OCI-LY7 (cell line): ENCODE measurements at regions not wholly inside any gene's neighbourhood (a gene's known extent, or its start where the extent isn't known, plus 50 kb on each side); places are given as distances from the start of the nearest gene placed in this dataset.

ENCODE experiments used
- EZH2phosphoT487 ChIP-seq: fragments of 200-600 bp; sonication (generic); IDR thresholded peaks from 2 replicates; pipeline ENCODE4 v1.6.1; 2018; ENCODE audit warnings: low read depth, borderline replicate concordance, mild to moderate bottlenecking, mixed run types, antibody characterized with exemption, low read length, moderate library complexity, mixed read lengths
- TF ChIP-seq, protein P1 (sequence below): fragments of 200-600 bp; sonication (generic); conservative IDR thresholded peaks from 2 replicates; pipeline ENCODE4 v1.5.1; 2014; ENCODE audit warnings: mild to moderate bottlenecking, antibody characterized with exemption, low read length, moderate library complexity, mixed read lengths

- TF ChIP-seq, protein P1, sequence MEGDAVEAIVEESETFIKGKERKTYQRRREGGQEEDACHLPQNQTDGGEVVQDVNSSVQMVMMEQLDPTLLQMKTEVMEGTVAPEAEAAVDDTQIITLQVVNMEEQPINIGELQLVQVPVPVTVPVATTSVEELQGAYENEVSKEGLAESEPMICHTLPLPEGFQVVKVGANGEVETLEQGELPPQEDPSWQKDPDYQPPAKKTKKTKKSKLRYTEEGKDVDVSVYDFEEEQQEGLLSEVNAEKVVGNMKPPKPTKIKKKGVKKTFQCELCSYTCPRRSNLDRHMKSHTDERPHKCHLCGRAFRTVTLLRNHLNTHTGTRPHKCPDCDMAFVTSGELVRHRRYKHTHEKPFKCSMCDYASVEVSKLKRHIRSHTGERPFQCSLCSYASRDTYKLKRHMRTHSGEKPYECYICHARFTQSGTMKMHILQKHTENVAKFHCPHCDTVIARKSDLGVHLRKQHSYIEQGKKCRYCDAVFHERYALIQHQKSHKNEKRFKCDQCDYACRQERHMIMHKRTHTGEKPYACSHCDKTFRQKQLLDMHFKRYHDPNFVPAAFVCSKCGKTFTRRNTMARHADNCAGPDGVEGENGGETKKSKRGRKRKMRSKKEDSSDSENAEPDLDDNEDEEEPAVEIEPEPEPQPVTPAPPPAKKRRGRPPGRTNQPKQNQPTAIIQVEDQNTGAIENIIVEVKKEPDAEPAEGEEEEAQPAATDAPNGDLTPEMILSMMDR, result no peak
- TF ChIP-seq EZH2phosphoT487, result no peak
These were observed 134.1 kb upstream of the HS3ST3A1 start for GRCh38 chr17:13735861-13736260.
